Stimulated activated naive B cell treated with anti-CD40 and anti-IgM and Interleukin-4, amounts not matched to agents 10 μg/mL and 1 μg/mL and 100 μg/mL, for 72 hours (primary cell): ENCODE measurements at regions not wholly inside any gene's neighbourhood (a gene's known extent, or its start where the extent isn't known, plus 50 kb on each side); places are given as distances from the start of the nearest gene placed in this dataset.

Experiments used
- ATAC-seq, 2 donors: fragments of 150-1000 bp; cut with Tn5 transposase; replicated peaks; 2 replicates each; pipeline ENCODE4 v1.10.0; 2021; ENCODE audit warnings: moderate library complexity in 1 of 2
- DNase-seq: peaks from one replicate; pipeline ENCODE4 v3.0.0; 2021
- H3K27ac Mint-ChIP-seq: one replicate; pipeline ENCODE4 v1.8.0; 2022; ENCODE audit warnings: mild to moderate bottlenecking, mixed read lengths
- H3K27me3 Mint-ChIP-seq, 2 donors: one replicate each; pipeline ENCODE4 v1.8.0; 2022; ENCODE audit warnings: mixed read lengths in 2 of 2
- H3K36me3 Mint-ChIP-seq, 2 donors: one replicate each; pipeline ENCODE4 v1.8.0; 2022; ENCODE audit warnings: mixed read lengths in 2 of 2, mild to moderate bottlenecking in 1 of 2
- H3K4me1 Mint-ChIP-seq, 2 donors: one replicate each; pipeline ENCODE4 v1.8.0; 2022; ENCODE audit warnings: mixed read lengths in 2 of 2, mild to moderate bottlenecking in 1 of 2
- H3K4me3 Mint-ChIP-seq, 2 donors: one replicate each; pipeline ENCODE4 v1.8.0; 2022; ENCODE audit warnings: mild to moderate bottlenecking in 2 of 2, mixed read lengths in 2 of 2, moderate library complexity in 1 of 2
- H3K9me3 Mint-ChIP-seq, 2 donors: one replicate each; pipeline ENCODE4 v1.8.0; 2022; ENCODE audit warnings: mixed read lengths in 2 of 2, mild to moderate bottlenecking in 1 of 2

- Mint-ChIP-seq H3K36me3 (no peaks in the 10 kb centered on the region), H3K27ac (no peak overlapping the region), H3K4me3 (no peak overlapping the region)
Measured at GRCh38 chr16:17940584-17941364, 395.8 kb downstream of the NPIPA8 start.

GRCh38 chr16:17939723-17940122 lies 396.8 kb downstream of the NPIPA8 start:
- Mint-ChIP-seq H3K4me1 (peaks cover 6 to 10% of the 10 kb centered on the region in 2 donors), H3K27ac (peak overlapping the region; percentile 60), H3K9me3 (no peaks in the 10 kb centered on the region), H3K27me3 (peaks cover 0 to 7% of the 10 kb centered on the region in 2 donors), H3K4me3 (no peak overlapping the region), H3K36me3 (no peaks in the 10 kb centered on the region)
- ATAC-seq (peak; percentile 67 to 85), DNase-seq (no peak)

More at GRCh38 chr16:17940584-17941364, 395.8 kb downstream of the NPIPA8 start:
- ATAC-seq (no peak), DNase-seq (no peak)
- peaks cover 0 to 7% of the 10 kb centered on the region in 2 donors for H3K27me3 Mint-ChIP-seq
- H3K4me1 Mint-ChIP-seq, result peaks cover 6 to 10% of the 10 kb centered on the region in 2 donors
- no peaks in the 10 kb centered on the region for H3K9me3 Mint-ChIP-seq

GRCh38 chr16:17939122-17939536 lies 397.4 kb downstream of the NPIPA8 start:
- peak overlapping the region; percentile 31 for H3K27ac Mint-ChIP-seq
- peak overlapping the region; percentile 37 to 48 for H3K4me3 Mint-ChIP-seq
- no peak for DNase-seq
- H3K4me1 Mint-ChIP-seq, result peaks cover 6 to 10% of the 10 kb centered on the region in 2 donors
- H3K27me3 Mint-ChIP-seq, result peaks cover 0 to 7% of the 10 kb centered on the region in 2 donors
- H3K36me3 Mint-ChIP-seq, result no peaks in the 10 kb centered on the region
- H3K9me3 Mint-ChIP-seq, result no peaks in the 10 kb centered on the region
- peak; percentile 33 to 58 for ATAC-seq

GRCh38 chr16:17938546-17938945 lies 398.0 kb downstream of the NPIPA8 start:
- no peak overlapping the region for H3K4me3 Mint-ChIP-seq
- no peaks in the 10 kb centered on the region for H3K36me3 Mint-ChIP-seq
- H3K27me3 Mint-ChIP-seq, result peaks cover 0 to 5% of the 10 kb centered on the region in 2 donors
- peaks cover 6 to 10% of the 10 kb centered on the region in 2 donors for H3K4me1 Mint-ChIP-seq
- no peaks in the 10 kb centered on the region for H3K9me3 Mint-ChIP-seq
- ATAC-seq (no peak), DNase-seq (no peak)
- H3K27ac Mint-ChIP-seq, result no peak overlapping the region

- peaks cover 0 to 4% of the 10 kb centered on the region in 2 donors for H3K9me3 Mint-ChIP-seq
- peaks cover 6 to 10% of the 10 kb centered on the region in 2 donors for H3K4me1 Mint-ChIP-seq
- no peak overlapping the region for H3K27ac Mint-ChIP-seq
- no peak overlapping the region for H3K4me3 Mint-ChIP-seq
- DNase-seq, result no peak
- no peak for ATAC-seq
- no peaks in the 10 kb centered on the region for H3K36me3 Mint-ChIP-seq
- H3K27me3 Mint-ChIP-seq, result no peaks in the 10 kb centered on the region
Measured at GRCh38 chr16:17936766-17937402, 399.7 kb downstream of the NPIPA8 start.

- no peak for ATAC-seq
- Mint-ChIP-seq H3K27ac (no peak overlapping the region), H3K36me3 (no peaks in the 10 kb centered on the region)
Measured at GRCh38 chr16:17930280-17930679, 406.3 kb downstream of the NPIPA8 start.

GRCh38 chr16:17926866-17927399 lies 409.6 kb downstream of the NPIPA8 start:
- peaks cover 8 to 9% of the 10 kb centered on the region in 2 donors for H3K27me3 Mint-ChIP-seq
- H3K36me3 Mint-ChIP-seq, result no peaks in the 10 kb centered on the region
- H3K4me1 Mint-ChIP-seq, result no peaks in the 10 kb centered on the region
- H3K9me3 Mint-ChIP-seq, result peaks cover 6 to 7% of the 10 kb centered on the region in 2 donors
- H3K27ac Mint-ChIP-seq, result no peak overlapping the region
- no peak overlapping the region for H3K4me3 Mint-ChIP-seq
- ATAC-seq (no peak), DNase-seq (no peak)

More at GRCh38 chr16:17930280-17930679, 406.3 kb downstream of the NPIPA8 start:
- no peak overlapping the region for H3K4me3 Mint-ChIP-seq
- peaks cover 8 to 9% of the 10 kb centered on the region in 2 donors for H3K27me3 Mint-ChIP-seq
- peaks cover 3 to 4% of the 10 kb centered on the region in 2 donors for H3K9me3 Mint-ChIP-seq
- DNase-seq, result no peak
- no peaks in the 10 kb centered on the region for H3K4me1 Mint-ChIP-seq

GRCh38 chr16:17926461-17926860 lies 410.1 kb downstream of the NPIPA8 start:
- Mint-ChIP-seq H3K27ac (no peak overlapping the region), H3K27me3 (peaks cover 9 to 11% of the 10 kb centered on the region in 2 donors), H3K9me3 (peaks cover 6 to 7% of the 10 kb centered on the region in 2 donors), H3K4me3 (no peak overlapping the region), H3K36me3 (no peaks in the 10 kb centered on the region), H3K4me1 (no peaks in the 10 kb centered on the region)
- DNase-seq (no peak), ATAC-seq (no peak)

- Mint-ChIP-seq H3K4me3 (no peak overlapping the region), H3K4me1 (no peaks in the 10 kb centered on the region), H3K27me3 (peaks cover 9 to 13% of the 10 kb centered on the region in 2 donors), H3K36me3 (no peaks in the 10 kb centered on the region), H3K9me3 (peaks cover 6 to 7% of the 10 kb centered on the region in 2 donors), H3K27ac (no peak overlapping the region)
- DNase-seq, result no peak
- ATAC-seq, result no peak
Measured at GRCh38 chr16:17925761-17926160, 410.8 kb downstream of the NPIPA8 start.

GRCh38 chr16:17921357-17921978 lies 415.1 kb downstream of the NPIPA8 start:
- peak; percentile 57 to 71 for ATAC-seq
- H3K36me3 Mint-ChIP-seq, result no peaks in the 10 kb centered on the region

GRCh38 chr16:17917316-17918019 lies 419.1 kb downstream of the NPIPA8 start:
- no peak overlapping the region for H3K27ac Mint-ChIP-seq
- no peak overlapping the region for H3K4me3 Mint-ChIP-seq
- H3K4me1 Mint-ChIP-seq, result no peaks in the 10 kb centered on the region
- DNase-seq, result no peak
- H3K27me3 Mint-ChIP-seq, result peaks cover 5 to 11% of the 10 kb centered on the region in 2 donors
- H3K36me3 Mint-ChIP-seq, result peaks cover 0 to 1% of the 10 kb centered on the region in 2 donors
- peaks cover 10 to 15% of the 10 kb centered on the region in 2 donors for H3K9me3 Mint-ChIP-seq
- ATAC-seq, result no peak

More at GRCh38 chr16:17921357-17921978, 415.1 kb downstream of the NPIPA8 start:
- Mint-ChIP-seq H3K4me1 (no peaks in the 10 kb centered on the region), H3K27ac (no peak overlapping the region), H3K27me3 (peaks cover 5 to 8% of the 10 kb centered on the region in 2 donors), H3K4me3 (no peak overlapping the region), H3K9me3 (peaks cover 8 to 17% of the 10 kb centered on the region in 2 donors)
- DNase-seq, result peak; percentile 30

- Mint-ChIP-seq H3K36me3 (peaks cover 0 to 1% of the 10 kb centered on the region in 2 donors), H3K4me1 (no peaks in the 10 kb centered on the region), H3K27me3 (peaks cover 5 to 6% of the 10 kb centered on the region in 2 donors), H3K27ac (no peak overlapping the region), H3K9me3 (peaks cover 12 to 15% of the 10 kb centered on the region in 2 donors), H3K4me3 (no peak overlapping the region)
- no peak for DNase-seq
- ATAC-seq, result no peak
Measured at GRCh38 chr16:17915791-17916190, 420.7 kb downstream of the NPIPA8 start.

GRCh38 chr16:17914168-17914567 lies 422.4 kb downstream of the NPIPA8 start:
- Mint-ChIP-seq H3K36me3 (peaks cover 0 to 1% of the 10 kb centered on the region in 2 donors), H3K27me3 (peaks cover 2 to 6% of the 10 kb centered on the region in 2 donors), H3K4me3 (no peak overlapping the region), H3K27ac (no peak overlapping the region), H3K4me1 (no peaks in the 10 kb centered on the region), H3K9me3 (peaks cover 12 to 16% of the 10 kb centered on the region in 2 donors)
- no peak for DNase-seq
- ATAC-seq, result no peak
